H1 (cell line): ENCODE measurements at regions not wholly inside any gene's neighbourhood (a gene's known extent, or its start where the extent isn't known, plus 50 kb on each side); places are given as distances from the start of the nearest gene placed in this dataset.

Experiments used
- CHD2 ChIP-seq: IDR thresholded peaks from 2 replicates; pipeline ENCODE4 v1.6.1; 2012; ENCODE audit warnings: low read length, improper control_type of control experiment
- GABPA ChIP-seq: IDR thresholded peaks from 2 replicates; pipeline ENCODE4 v1.6.1; 2011; ENCODE audit warnings: mild to moderate bottlenecking, low read length, moderate library complexity, borderline replicate concordance; ENCODE audit not compliant: insufficient read depth
- MAX ChIP-seq: IDR thresholded peaks from 2 replicates; pipeline ENCODE4 v1.6.1; 2012; ENCODE audit warnings: inconsistent platforms
- POLR2A ChIP-seq, 2 experiments: IDR thresholded peaks; 1 replicate in 1 of 2; 2 replicates in 1 of 2; pipeline ENCODE4 v1.6.1; 2011; ENCODE audit warnings: low read depth in 2 of 2, low read length in 2 of 2, mild to moderate bottlenecking in 2 of 2; ENCODE audit errors: control extremely low read depth in 1 of 2
- TCF12 ChIP-seq: IDR thresholded peaks from 2 replicates; pipeline ENCODE4 v1.6.1; 2011; ENCODE audit warnings: low read depth, mild to moderate bottlenecking, low read length

GRCh38 chr6:151693366-151693765 lies 114.1 kb upstream of the ESR1 start (continued):
- TF ChIP-seq GABPA (no peak), POLR2A (IDR thresholded peaks at IDR 0.05; ENCODE audit: control extremely low read depth in 1 of 2, low read depth in 2 of 2, low read length in 2 of 2) (no peak), CHD2 (no peak), TCF12 (no peak), MAX (no peak)
